ENCODE measurements at regions not wholly inside any gene's neighbourhood (a gene's known extent, or its start where the extent isn't known, plus 50 kb on each side); places are given as distances from the start of the nearest gene placed in this dataset.
"Not testable (repeated sequence)": the region's sequence is repeated elsewhere in the genome, so short reads cannot be mapped to it uniquely, and the experiment has no call there.

DNA sequence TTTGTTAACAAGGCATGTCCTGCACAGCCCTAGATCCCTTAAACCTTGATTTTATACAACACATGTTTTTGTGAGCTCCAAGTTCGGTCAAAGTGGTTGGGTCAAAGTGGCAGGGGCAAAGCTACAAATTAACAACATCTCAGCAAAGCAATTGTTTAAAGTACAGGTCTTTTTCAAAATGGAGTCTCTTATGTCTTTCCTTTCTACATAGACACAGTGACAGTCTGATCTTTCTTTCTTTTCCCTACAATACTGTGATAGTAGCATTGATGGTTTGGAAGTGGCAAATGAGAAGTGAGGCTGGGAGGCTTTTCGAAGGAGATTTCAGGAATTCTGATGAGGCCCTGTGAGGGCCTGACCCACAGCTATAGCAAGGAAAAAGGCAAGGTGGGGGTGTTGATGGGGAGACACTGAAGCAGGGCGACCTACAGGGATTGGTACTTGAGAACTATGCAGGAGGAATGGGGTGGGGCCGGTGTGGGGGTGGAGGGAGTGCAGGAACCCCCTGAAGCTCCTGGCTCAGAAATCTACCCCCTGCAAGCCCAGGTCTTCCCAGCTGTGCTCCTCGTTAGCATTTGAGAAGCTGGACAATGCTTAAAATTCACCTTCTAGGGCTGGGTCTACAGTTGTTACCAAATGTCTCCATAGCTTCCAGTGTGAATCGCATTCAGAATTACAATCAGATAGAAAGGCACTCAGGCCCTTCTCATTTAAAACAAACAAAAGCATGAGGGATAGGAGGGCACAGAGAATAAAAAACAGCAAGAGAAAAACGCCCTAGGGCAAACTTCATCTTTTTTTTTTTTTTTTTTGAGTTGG is 102.6 kb upstream of the PPM1J start:
- no peak for DNase-seq
- ChIA-PET POLR2A (no interaction called here), CTCF (interaction anchor here (1.0 to 1.1 kb wide), 2 partner anchors 13 to 101 kb away, joined by 3 read pairs; no protein-coding TSS in a partner anchor)
- no peak overlapping the region for H3K4me3 Mint-ChIP-seq
- peaks cover 4% of the 10 kb centered on the region for H3K27me3 Mint-ChIP-seq
- TF ChIP-seq, protein P1, sequence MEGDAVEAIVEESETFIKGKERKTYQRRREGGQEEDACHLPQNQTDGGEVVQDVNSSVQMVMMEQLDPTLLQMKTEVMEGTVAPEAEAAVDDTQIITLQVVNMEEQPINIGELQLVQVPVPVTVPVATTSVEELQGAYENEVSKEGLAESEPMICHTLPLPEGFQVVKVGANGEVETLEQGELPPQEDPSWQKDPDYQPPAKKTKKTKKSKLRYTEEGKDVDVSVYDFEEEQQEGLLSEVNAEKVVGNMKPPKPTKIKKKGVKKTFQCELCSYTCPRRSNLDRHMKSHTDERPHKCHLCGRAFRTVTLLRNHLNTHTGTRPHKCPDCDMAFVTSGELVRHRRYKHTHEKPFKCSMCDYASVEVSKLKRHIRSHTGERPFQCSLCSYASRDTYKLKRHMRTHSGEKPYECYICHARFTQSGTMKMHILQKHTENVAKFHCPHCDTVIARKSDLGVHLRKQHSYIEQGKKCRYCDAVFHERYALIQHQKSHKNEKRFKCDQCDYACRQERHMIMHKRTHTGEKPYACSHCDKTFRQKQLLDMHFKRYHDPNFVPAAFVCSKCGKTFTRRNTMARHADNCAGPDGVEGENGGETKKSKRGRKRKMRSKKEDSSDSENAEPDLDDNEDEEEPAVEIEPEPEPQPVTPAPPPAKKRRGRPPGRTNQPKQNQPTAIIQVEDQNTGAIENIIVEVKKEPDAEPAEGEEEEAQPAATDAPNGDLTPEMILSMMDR (IDR thresholded peaks at IDR 0.05): no peak
- H3K4me1 Mint-ChIP-seq (ENCODE audit: low read depth): no peaks in the 10 kb centered on the region
- no peak for ATAC-seq
- no peaks in the 10 kb centered on the region for H3K36me3 Mint-ChIP-seq (ENCODE audit: low read depth)
- intact Hi-C loops (cut with micrococcal nuclease): no loop called here
- H3K27ac Mint-ChIP-seq: no peak overlapping the region
- H3K9me3 Mint-ChIP-seq: no peaks in the 10 kb centered on the region

DNA sequence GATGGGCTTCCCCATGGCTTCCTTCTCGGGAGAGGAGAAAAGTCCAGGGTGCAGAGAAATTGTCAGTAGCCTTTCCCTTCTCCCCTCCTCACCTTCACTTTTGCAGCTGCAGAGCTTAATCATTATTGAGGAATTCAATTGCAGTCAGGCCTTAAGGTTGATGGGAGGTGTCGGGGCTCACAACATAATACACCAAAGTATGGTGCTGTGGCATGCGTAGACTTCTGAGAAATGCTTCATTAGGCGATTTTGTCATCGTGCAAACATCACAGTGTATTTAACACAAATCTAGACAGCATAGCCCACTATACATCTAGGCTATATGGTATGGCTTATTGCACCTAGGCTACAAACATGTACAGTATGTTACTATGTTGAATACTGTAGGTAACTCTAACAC is 100.2 kb upstream of the PPM1J start:
- peaks cover 4% of the 10 kb centered on the region for H3K27me3 Mint-ChIP-seq
- POLR2A ChIA-PET: no interaction called here
- intact Hi-C loops (cut with micrococcal nuclease): no loop called here
- TF ChIP-seq, protein P1 (IDR thresholded peaks at IDR 0.05): no peak
- CTCF ChIA-PET: no interaction called here
- DNase-seq: no peak
- ATAC-seq: no peak
- no peaks in the 10 kb centered on the region for H3K36me3 Mint-ChIP-seq (ENCODE audit: low read depth)
- H3K9me3 Mint-ChIP-seq: no peaks in the 10 kb centered on the region
- H3K27ac Mint-ChIP-seq: no peak overlapping the region
- no peaks in the 10 kb centered on the region for H3K4me1 Mint-ChIP-seq (ENCODE audit: low read depth)
- no peak overlapping the region for H3K4me3 Mint-ChIP-seq

DNA sequence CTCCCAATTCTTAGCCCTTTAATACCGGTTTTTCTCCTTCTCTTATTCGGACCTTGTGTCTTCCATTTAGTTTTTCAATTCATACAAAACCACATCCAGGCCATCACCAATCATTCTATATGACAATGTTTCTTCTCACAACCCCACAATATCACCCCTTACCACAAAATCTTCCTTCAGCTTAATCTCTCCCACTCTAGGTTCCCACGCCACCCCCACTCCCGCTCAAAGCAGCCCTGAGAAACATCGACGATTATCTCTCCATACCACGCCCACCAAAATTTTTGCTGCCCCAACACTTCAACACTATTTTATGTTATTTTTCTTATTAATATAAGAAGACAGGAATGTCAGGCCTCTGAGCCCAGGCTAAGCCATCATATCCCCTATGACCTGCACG is 99.5 kb upstream of the PPM1J start:
- H3K27ac Mint-ChIP-seq; H3K36me3 Mint-ChIP-seq (ENCODE audit: low read depth); ATAC-seq; H3K4me1 Mint-ChIP-seq (ENCODE audit: low read depth); H3K27me3 Mint-ChIP-seq; intact Hi-C loops (cut with micrococcal nuclease); H3K4me3 Mint-ChIP-seq; H3K9me3 Mint-ChIP-seq; DNase-seq; POLR2A ChIA-PET: not testable (repeated sequence)
- CTCF ChIA-PET: interaction anchor here (1.4 kb wide), 1 partner anchor 99 kb away, joined by 4 read pairs; the partner anchor contains the start of gene PPM1J

DNA sequence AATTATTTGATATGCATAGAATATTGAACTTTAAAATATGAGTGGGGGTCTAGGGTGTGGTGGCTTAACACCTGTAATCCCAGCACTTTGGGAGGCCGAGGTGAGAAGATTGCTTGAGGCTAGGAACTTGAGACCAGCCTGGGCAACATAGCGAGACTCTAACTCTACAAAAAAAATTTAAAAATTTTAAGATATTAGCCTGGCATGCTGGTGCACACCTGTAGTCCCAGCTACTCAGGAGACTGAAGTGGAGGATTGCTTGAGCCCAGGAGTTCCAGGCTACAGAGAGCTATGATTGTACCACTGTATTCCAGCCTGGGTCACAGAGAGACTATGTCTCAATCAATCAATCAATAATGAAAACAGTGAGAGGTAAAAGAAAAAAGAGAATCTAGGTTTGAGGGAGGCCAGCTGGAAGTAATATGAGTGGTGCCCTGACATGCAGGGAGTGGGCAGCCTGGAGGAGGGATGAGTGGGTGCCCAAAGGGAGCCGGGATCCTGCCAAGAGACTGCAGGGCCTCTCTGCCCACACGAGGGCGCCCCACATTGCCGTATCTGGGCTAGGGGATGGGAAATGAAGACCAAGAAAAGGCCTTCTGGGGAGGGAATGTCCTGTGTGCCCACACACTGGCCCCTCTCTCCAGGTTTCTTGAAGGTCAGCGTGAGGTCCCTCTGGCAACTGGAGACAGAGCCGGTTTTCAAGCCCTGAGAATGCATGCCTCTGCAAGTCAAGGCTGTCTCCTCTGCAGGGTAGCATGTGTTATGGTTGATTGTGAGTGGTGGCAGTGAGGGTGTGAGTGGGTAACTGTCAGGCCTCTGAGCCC is 93.9 kb upstream of the PPM1J start:
- DNase-seq: peak; percentile 81
- peak; percentile 91 for ATAC-seq
- POLR2A ChIA-PET: no interaction called here
- Mint-ChIP-seq H3K4me1 (ENCODE audit: low read depth) (no peaks in the 10 kb centered on the region), H3K4me3 (no peak overlapping the region), H3K36me3 (ENCODE audit: low read depth) (no peaks in the 10 kb centered on the region), H3K9me3 (no peaks in the 10 kb centered on the region), H3K27ac (no peak overlapping the region), H3K27me3 (peaks cover 5% of the 10 kb centered on the region)
- intact Hi-C loops (cut with micrococcal nuclease): no loop called here
- CTCF ChIA-PET: interaction anchor here (0.5 to 13.5 kb wide), 10 partner anchors 10 to 970 kb away, joined by 3 to 302 read pairs (median 4); partner anchors contain the start of genes LRIG2 and PPM1J
- TF ChIP-seq, protein P1 (IDR thresholded peaks at IDR 0.05): peak; percentile 83

DNA sequence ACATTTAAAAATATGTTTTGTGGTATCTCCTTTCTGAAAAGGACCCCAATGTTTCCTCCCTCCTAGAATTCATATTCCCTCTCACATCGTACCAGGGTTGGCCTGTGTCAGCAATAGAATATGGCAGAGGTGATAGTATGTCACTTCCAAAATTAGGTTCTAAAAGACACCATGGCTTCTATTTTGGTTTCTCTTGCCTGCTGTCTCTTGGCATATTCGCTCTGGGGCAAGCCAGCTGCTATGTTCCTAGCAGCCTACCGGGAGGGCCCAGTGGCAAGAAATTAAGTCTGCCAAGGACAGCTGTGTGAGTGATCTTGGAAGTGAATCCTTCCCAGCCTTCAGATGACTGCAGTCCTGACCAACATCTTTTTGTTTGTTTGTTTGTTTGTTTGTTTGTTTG is 92.9 kb upstream of the PPM1J start:
- Mint-ChIP-seq H3K9me3 (no peaks in the 10 kb centered on the region), H3K4me3 (no peak overlapping the region), H3K36me3 (ENCODE audit: low read depth) (no peaks in the 10 kb centered on the region), H3K27me3 (peaks cover 5% of the 10 kb centered on the region), H3K4me1 (ENCODE audit: low read depth) (no peaks in the 10 kb centered on the region), H3K27ac (no peak overlapping the region)
- ChIA-PET CTCF (interaction anchor here (1.0 to 13.5 kb wide), 7 partner anchors 8 to 265 kb away, joined by 3 to 302 read pairs (median 5); partner anchors contain the start of genes LRIG2 and PPM1J), POLR2A (no interaction called here)
- TF ChIP-seq, protein P1 (IDR thresholded peaks at IDR 0.05): no peak
- ATAC-seq (no peak), DNase-seq (no peak)
- intact Hi-C loops (cut with micrococcal nuclease): no loop called here
